Mononuclear cell (primary cell): ENCODE measurements at regions not wholly inside any gene's neighbourhood (a gene's known extent, or its start where the extent isn't known, plus 50 kb on each side); places are given as distances from the start of the nearest gene placed in this dataset.

Experiments
- H3K27me3 ChIP-seq: 2 replicates; pipeline ENCODE4 v1.6.0; 2011; ENCODE audit warnings: low read length, control low read depth; ENCODE audit not compliant: insufficient read depth
- H3K4me1 ChIP-seq: 2 replicates; pipeline ENCODE4 v1.5.1; 2011; ENCODE audit warnings: mild to moderate bottlenecking, low read length, control low read depth; ENCODE audit not compliant: insufficient read depth
- H3K4me3 ChIP-seq: 2 replicates; pipeline ENCODE4 v1.5.1; 2011; ENCODE audit warnings: mild to moderate bottlenecking, low read length, moderate library complexity
- H3K9me3 ChIP-seq: 2 replicates; pipeline ENCODE4 v1.5.1; 2011; ENCODE audit warnings: low read depth, mild to moderate bottlenecking, control low read depth, low read length

- Histone ChIP-seq H3K27me3 (no peaks in the 10 kb centered on the region), H3K9me3 (no peaks in the 10 kb centered on the region), H3K4me3 (no peak overlapping the region), H3K4me1 (no peaks in the 10 kb centered on the region)
Measured at GRCh38 chr11:115699326-115699725, 195.1 kb upstream of the CADM1 start.

GRCh38 chr11:115698243-115698642 is 194.0 kb upstream of the CADM1 start:
- no peak overlapping the region for H3K4me3 ChIP-seq
- no peaks in the 10 kb centered on the region for H3K27me3 ChIP-seq
- H3K4me1 ChIP-seq: no peaks in the 10 kb centered on the region
- H3K9me3 ChIP-seq: no peaks in the 10 kb centered on the region

GRCh38 chr11:115696563-115696962 is 192.3 kb upstream of the CADM1 start:
- no peaks in the 10 kb centered on the region for H3K4me1 ChIP-seq
- H3K9me3 ChIP-seq: no peaks in the 10 kb centered on the region
- no peaks in the 10 kb centered on the region for H3K27me3 ChIP-seq
- H3K4me3 ChIP-seq: no peak overlapping the region

DNA sequence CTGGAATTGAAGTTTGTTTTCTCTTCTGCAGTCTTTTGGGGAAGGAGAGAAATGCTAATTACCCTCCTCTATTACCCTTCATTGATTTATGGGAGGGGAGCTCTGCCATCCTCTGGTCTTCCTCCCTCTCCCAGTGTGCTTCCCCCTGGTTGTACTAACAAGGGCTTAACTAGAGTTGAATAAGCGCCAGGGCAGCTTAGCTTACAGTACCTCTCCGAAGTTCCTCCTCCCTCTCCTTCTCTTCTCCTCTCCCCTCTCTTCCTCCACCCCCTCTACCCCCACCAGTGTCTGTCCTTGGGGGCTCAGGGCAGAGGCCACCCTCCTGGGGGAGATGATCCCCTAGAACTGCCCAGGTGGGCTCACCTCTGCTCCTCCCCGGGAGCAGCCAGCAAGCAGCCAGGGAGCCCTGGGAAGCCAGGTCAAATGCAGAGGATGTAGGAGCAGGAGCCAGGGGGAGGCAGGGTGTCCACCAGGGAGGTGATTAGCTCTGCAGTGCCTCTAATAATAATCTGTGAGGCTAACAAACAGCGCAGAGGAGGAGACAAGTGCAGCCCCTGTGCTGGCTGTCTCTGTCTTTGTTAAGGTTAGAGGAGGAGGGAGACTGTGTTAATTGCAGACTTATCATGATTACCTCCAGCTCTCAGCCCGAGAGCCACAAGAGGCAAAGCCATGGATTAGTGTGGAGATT is 191.6 kb upstream of the CADM1 start:
- no peaks in the 10 kb centered on the region for H3K4me1 ChIP-seq
- no peaks in the 10 kb centered on the region for H3K9me3 ChIP-seq
- no peak overlapping the region for H3K4me3 ChIP-seq
- H3K27me3 ChIP-seq: no peaks in the 10 kb centered on the region

- Histone ChIP-seq H3K4me3 (no peak overlapping the region), H3K4me1 (no peaks in the 10 kb centered on the region), H3K9me3 (no peaks in the 10 kb centered on the region), H3K27me3 (no peaks in the 10 kb centered on the region)
Measured at GRCh38 chr11:115693002-115693401, 188.8 kb upstream of the CADM1 start.

DNA sequence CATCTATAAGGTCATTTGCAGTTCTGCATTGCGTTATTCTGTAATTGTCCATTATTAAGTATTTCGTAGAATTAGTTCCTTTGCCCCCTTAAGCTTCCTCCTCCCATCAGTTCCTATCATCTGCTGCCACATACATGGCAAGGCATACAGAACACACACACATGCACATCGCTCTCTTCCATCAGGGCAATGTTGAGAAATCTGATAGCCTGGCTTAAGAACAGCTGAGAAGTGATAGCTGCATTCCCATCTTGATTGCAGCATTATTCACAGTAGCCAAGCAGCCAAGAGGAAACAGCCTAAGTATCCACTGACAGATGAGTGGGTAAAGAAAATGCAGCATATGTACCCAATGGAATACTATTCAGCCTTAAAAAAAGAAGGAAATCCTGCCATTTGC is 186.8 kb upstream of the CADM1 start:
- Histone ChIP-seq H3K4me1 (no peaks in the 10 kb centered on the region), H3K27me3 (no peaks in the 10 kb centered on the region), H3K4me3 (no peak overlapping the region), H3K9me3 (no peaks in the 10 kb centered on the region)

DNA sequence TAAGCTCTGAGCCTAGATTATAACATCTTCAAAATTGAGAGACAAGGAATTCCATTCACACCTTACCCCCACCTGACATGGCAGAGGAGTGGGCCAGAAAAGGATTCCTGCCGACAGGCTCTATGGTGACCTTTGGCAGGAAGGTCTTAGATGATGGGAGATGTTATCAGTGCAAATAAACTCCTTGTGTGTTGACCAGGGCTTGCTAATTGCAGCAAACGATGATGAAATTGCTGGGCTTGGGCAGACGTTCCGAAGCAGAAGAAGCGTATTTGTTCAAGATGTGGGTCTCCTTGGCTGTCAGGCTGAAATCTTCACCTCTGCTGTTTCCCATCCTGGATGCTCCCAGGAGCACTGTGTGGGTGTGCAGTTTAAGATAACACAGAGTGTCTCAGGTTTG is 183.7 kb upstream of the CADM1 start:
- no peaks in the 10 kb centered on the region for H3K4me1 ChIP-seq
- H3K27me3 ChIP-seq: no peaks in the 10 kb centered on the region
- no peak overlapping the region for H3K4me3 ChIP-seq

DNA sequence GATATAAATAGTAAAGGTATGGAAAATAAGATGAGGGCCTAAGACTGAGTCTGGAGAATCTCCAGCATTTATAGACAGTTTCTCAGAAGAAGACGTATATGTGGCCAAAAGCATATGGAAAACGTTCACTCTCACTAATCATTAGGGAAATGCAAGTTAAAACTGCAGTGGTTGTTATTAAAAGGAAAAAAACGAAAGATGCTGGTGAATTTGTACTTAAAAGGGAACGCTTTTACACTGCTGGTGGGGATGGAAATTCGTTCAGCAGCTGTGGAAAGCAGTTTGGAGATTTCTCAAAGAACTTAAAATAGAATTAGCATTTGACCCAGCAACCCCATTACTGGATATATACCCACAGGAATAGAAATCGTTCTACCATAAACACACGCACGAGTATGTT is 180.5 kb upstream of the CADM1 start:
- Histone ChIP-seq H3K9me3 (no peaks in the 10 kb centered on the region), H3K4me3 (no peak overlapping the region), H3K27me3 (no peaks in the 10 kb centered on the region), H3K4me1 (no peaks in the 10 kb centered on the region)

More for the DNA sequence above, 183.7 kb upstream of the CADM1 start:
- H3K9me3 ChIP-seq: no peaks in the 10 kb centered on the region

- no peak overlapping the region for H3K4me3 ChIP-seq
- no peaks in the 10 kb centered on the region for H3K27me3 ChIP-seq
- H3K9me3 ChIP-seq: no peaks in the 10 kb centered on the region
- H3K4me1 ChIP-seq: no peaks in the 10 kb centered on the region
Measured at GRCh38 chr11:115684135-115684534, 179.9 kb upstream of the CADM1 start.

- H3K4me3 ChIP-seq: no peak overlapping the region
- H3K9me3 ChIP-seq: no peaks in the 10 kb centered on the region
- no peaks in the 10 kb centered on the region for H3K27me3 ChIP-seq
- H3K4me1 ChIP-seq: no peaks in the 10 kb centered on the region
Measured at GRCh38 chr11:115682888-115683287, 178.7 kb upstream of the CADM1 start.

DNA sequence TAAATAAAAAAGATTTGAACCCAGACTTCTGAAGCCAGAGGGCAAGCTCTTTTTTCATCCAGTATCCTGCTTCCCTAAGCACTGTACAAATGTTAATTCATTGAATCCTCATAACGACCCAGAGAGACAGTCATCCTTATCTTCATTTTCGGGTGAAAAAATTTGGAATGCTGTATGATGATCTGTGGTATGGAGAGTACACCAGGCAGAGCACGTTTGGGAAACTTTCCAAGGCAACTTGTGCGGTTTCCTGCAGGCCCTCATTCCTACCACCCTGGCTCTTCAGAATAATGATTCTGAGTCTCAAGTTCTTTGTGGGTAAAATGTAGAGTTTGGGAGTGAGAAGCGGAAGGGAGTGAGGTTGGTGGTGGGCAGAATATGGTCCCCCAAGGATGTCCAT is 177.9 kb upstream of the CADM1 start:
- Histone ChIP-seq H3K4me1 (no peaks in the 10 kb centered on the region), H3K27me3 (no peaks in the 10 kb centered on the region), H3K4me3 (no peak overlapping the region), H3K9me3 (no peaks in the 10 kb centered on the region)

- H3K27me3 ChIP-seq: no peaks in the 10 kb centered on the region
Measured at GRCh38 chr11:115679945-115680344, 175.7 kb upstream of the CADM1 start.

GRCh38 chr11:115678942-115679341 is 174.7 kb upstream of the CADM1 start:
- Histone ChIP-seq H3K4me3 (no peak overlapping the region), H3K9me3 (no peaks in the 10 kb centered on the region), H3K27me3 (no peaks in the 10 kb centered on the region), H3K4me1 (no peaks in the 10 kb centered on the region)

More at GRCh38 chr11:115679945-115680344, 175.7 kb upstream of the CADM1 start:
- no peaks in the 10 kb centered on the region for H3K4me1 ChIP-seq
- no peaks in the 10 kb centered on the region for H3K9me3 ChIP-seq
- H3K4me3 ChIP-seq: no peak overlapping the region

DNA sequence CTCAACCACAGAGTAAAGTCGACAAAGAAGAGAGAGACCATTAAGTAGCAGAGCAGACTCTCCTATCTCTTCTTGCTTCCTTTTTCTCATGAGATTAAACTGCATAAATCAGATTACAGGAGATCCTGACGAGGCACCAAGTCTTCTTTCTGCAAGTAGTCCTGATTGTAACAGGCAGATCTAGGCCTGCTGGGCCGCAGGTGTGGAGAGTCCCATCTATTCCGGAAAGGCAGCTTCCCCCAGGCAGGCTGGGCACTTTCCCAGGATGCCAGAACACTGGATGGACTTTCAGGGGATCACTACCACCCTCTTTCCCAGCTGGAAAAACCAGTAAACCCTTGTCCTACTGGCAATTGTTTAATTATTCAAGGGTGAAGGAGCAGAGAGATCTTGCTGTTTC is 173.0 kb upstream of the CADM1 start:
- Histone ChIP-seq H3K4me1 (no peaks in the 10 kb centered on the region), H3K9me3 (no peaks in the 10 kb centered on the region), H3K27me3 (no peaks in the 10 kb centered on the region), H3K4me3 (no peak overlapping the region)

DNA sequence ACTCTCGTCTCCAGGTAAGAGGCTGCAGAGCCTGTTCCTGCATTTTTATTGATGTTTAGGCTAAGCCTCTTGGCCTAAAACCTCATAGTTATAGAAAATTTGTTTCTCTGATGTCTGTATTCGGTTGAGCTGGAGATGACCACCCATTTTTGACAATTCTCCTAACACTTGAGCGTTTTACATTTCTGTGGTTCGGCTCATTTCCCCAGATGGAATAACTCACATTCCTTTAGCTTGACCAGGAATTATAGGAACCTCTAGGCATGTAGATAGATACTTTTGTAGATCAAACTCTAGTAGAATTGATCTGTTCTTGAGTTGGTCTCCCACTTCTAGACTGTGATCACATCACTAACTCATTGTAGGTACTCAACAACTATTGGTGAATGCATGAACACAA is 172.6 kb upstream of the CADM1 start:
- Histone ChIP-seq H3K4me1 (no peaks in the 10 kb centered on the region), H3K4me3 (no peak overlapping the region), H3K9me3 (no peaks in the 10 kb centered on the region), H3K27me3 (no peaks in the 10 kb centered on the region)

- H3K27me3 ChIP-seq: no peaks in the 10 kb centered on the region
- peaks cover 3% of the 10 kb centered on the region for H3K4me1 ChIP-seq
- H3K9me3 ChIP-seq: no peaks in the 10 kb centered on the region
- no peak overlapping the region for H3K4me3 ChIP-seq
Measured at GRCh38 chr11:115676206-115676605, 172.0 kb upstream of the CADM1 start.
